K562 (cell line): ENCODE measurements at regions not wholly inside any gene's neighbourhood (a gene's known extent, or its start where the extent isn't known, plus 50 kb on each side); places are given as distances from the start of the nearest gene placed in this dataset.
"Not testable (repeated sequence)": the region's sequence is repeated elsewhere in the genome, so short reads cannot be mapped to it uniquely, and the experiment has no call there.

Experiments used
- ATAC-seq: fragments of 200-7000 bp; cut with Tn5 transposase; 3 replicates; pipeline ENCODE4 v1.9.1; 2020; ENCODE audit warnings: moderate library complexity
- BruUV-seq: library from RNA; stranded (reverse); fragments of 400-500 nt; replicated peaks from 2 replicates; lab custom pipeline; 2021; lab: Mats Ljungman, UMichigan
- CTCF ChIA-PET: fragments of 300-600 bp; formaldehyde crosslinking; extraction: SDS; loops from one replicate; lab custom pipeline; 2021; ENCODE audit warnings: low intra/inter-chr PET ratio; lab: Yijun Ruan, JAX
- POLR2A ChIA-PET: fragments of 300-600, 350-650 bp; sonication (Branson Sonifier 250); formaldehyde crosslinking; extraction: SDS; loops from one replicate; lab custom pipeline; 2021; ENCODE audit warnings: antibody characterized with exemption, inconsistent platforms; lab: Yijun Ruan, JAX
- DNase-seq, 4 experiments: peaks; one replicate each; pipeline versions ENCODE4 v3.0.0 to v3.0.0-alpha.2; 2011 to 2018; ENCODE audit warnings: low spot score in 3 of 4, mixed read lengths in 3 of 4; ENCODE audit errors: extremely low read depth in 1 of 4
- FAIRE-seq: peaks from 2 replicates; lab custom pipeline; 2011; peaks lifted over from hg19 to GRCh38; lab: Jason Lieb, UNC
- H2AFZ ChIP-seq: 2 replicates; pipeline ENCODE4 v1.6.0; 2011; ENCODE audit warnings: low read depth, low read length, control low read depth, inconsistent platforms
- H3K27ac ChIP-seq: fragments of 200-600 bp; 3 replicates; pipeline ENCODE4 v1.8.0; 2011; ENCODE audit warnings: low read depth, mild to moderate bottlenecking, control low read depth, inconsistent platforms, low read length, moderate library complexity, mixed read lengths; ENCODE audit errors: extremely low read depth
- H3K27me3 ChIP-seq, 2 experiments: fragments of 300-600 bp in 1 of 2; 2 replicates in 1 of 2; 3 replicates in 1 of 2; pipeline versions ENCODE4 v1.6.0 to v1.8.0; 2011; ENCODE audit warnings: inconsistent platforms in 2 of 2, low read length in 2 of 2, mild to moderate bottlenecking in 1 of 2, mixed read lengths in 1 of 2, moderate library complexity in 1 of 2; ENCODE audit not compliant: control insufficient read depth in 2 of 2, insufficient read depth in 2 of 2
- H3K36me3 ChIP-seq: fragments of 300-600 bp; 3 replicates; pipeline ENCODE4 v1.8.0; 2011; ENCODE audit warnings: mild to moderate bottlenecking, low read length, inconsistent platforms; ENCODE audit not compliant: control insufficient read depth, insufficient read depth
- H3K4me1 ChIP-seq, 2 experiments: fragments of 200-600 bp in 1 of 2; replicated peaks in 1 of 2; 2 replicates in 1 of 2; 3 replicates in 1 of 2; pipeline versions ENCODE4 v1.5.1 to v1.8.0; 2011; ENCODE audit warnings: inconsistent platforms in 2 of 2, low read length in 2 of 2, mild to moderate bottlenecking in 1 of 2, mixed read lengths in 1 of 2, moderate library complexity in 1 of 2; ENCODE audit not compliant: control insufficient read depth in 2 of 2, insufficient read depth in 2 of 2
- H3K4me2 ChIP-seq: 2 replicates; pipeline ENCODE4 v1.6.1; 2011; ENCODE audit warnings: low read length, control low read depth, inconsistent platforms, mixed read lengths; ENCODE audit not compliant: insufficient read depth
- H3K4me3 ChIP-seq: fragments of 200-600 bp; sonication (generic), shearing (Covaris generic); 2 replicates; pipeline ENCODE4 v1.5.1; 2016; ENCODE audit warnings: control low read depth, inconsistent platforms
- H3K79me2 ChIP-seq: fragments of 200-600 bp; 3 replicates; pipeline ENCODE4 v1.8.0; 2011; ENCODE audit warnings: low read length, inconsistent platforms; ENCODE audit not compliant: control insufficient read depth, insufficient read depth
- H3K9ac ChIP-seq, 2 experiments: 2 replicates each; pipeline versions ENCODE4 v1.6.0 to v1.6.1; 2011; ENCODE audit warnings: low read depth in 2 of 2, low read length in 2 of 2, control low read depth in 1 of 2, inconsistent platforms in 1 of 2, mild to moderate bottlenecking in 1 of 2, mixed read lengths in 1 of 2; ENCODE audit not compliant: insufficient read depth in 1 of 2
- H3K9me1 ChIP-seq: one replicate; pipeline ENCODE4 v1.6.0; 2011; ENCODE audit warnings: inconsistent platforms, mild to moderate bottlenecking, low read length, moderate library complexity; ENCODE audit not compliant: control insufficient read depth, insufficient read depth
- H3K9me3 ChIP-seq: replicated peaks from 2 replicates; pipeline ENCODE4 v1.5.1; 2011; ENCODE audit warnings: low read depth, low read length, inconsistent platforms; ENCODE audit not compliant: control insufficient read depth, insufficient read depth
- H4K20me1 ChIP-seq: replicated peaks from 2 replicates; pipeline ENCODE4 v1.6.1; 2011; ENCODE audit warnings: low read length, inconsistent platforms, mixed read lengths; ENCODE audit not compliant: control insufficient read depth, insufficient read depth
- CBFA2T2 ChIP-seq: fragments of 450-650 bp; conservative IDR thresholded peaks from 2 replicates; pipeline ENCODE4 v1.6.1; 2017; ENCODE audit warnings: mild to moderate bottlenecking
- CEBPB ChIP-seq: fragments of 450-650 bp; IDR thresholded peaks from 2 replicates; pipeline ENCODE4 v1.6.1; 2016; ENCODE audit warnings: missing genetic modification characterization, missing compliant biosample characterization
- E2F3 ChIP-seq: fragments of 250-450 bp; sonication (Bioruptor Pico); IDR thresholded peaks from 2 replicates; pipeline ENCODE4 v1.4.0; 2020; ENCODE audit warnings: mild to moderate bottlenecking
- EP400 ChIP-seq: fragments of 450-650 bp; IDR thresholded peaks from 2 replicates; pipeline ENCODE4 v1.6.1; 2017; ENCODE audit warnings: antibody characterized with exemption, mild to moderate bottlenecking, moderate library complexity
- FOXJ3 ChIP-seq: sonication (generic); formaldehyde crosslinking; IDR thresholded peaks from 2 replicates; pipeline ENCODE4 v1.4.0; 2020; ENCODE audit warnings: mild to moderate bottlenecking, missing genetic modification reagents
- HNRNPK ChIP-seq: fragments of 200-400 bp; formaldehyde crosslinking; IDR thresholded peaks from one replicate; pipeline ENCODE4 v1.6.1; 2018; ENCODE audit warnings: mild to moderate bottlenecking, low read depth, low read length; ENCODE audit not compliant: poor library complexity, severe bottlenecking
- NBN ChIP-seq: fragments of 450-650 bp; IDR thresholded peaks from 2 replicates; pipeline ENCODE4 v1.6.1; 2016; ENCODE audit warnings: low read depth, mild to moderate bottlenecking
- OTX1 ChIP-seq: fragments of 450-650 bp; formaldehyde crosslinking; IDR thresholded peaks from 2 replicates; pipeline ENCODE4 v1.4.0; 2022; ENCODE audit warnings: mild to moderate bottlenecking
- SIRT6 ChIP-seq: IDR thresholded peaks from one replicate; pipeline ENCODE4 v1.6.1; 2012; ENCODE audit warnings: low read depth, mild to moderate bottlenecking, control low read depth, inconsistent platforms, low read length, moderate library complexity
- SMARCA5 ChIP-seq: fragments of 450-650 bp; IDR thresholded peaks from 2 replicates; pipeline ENCODE4 v1.6.1; 2016
- ZMIZ1 ChIP-seq, 2 experiments: fragments of 150-350 bp in 1 of 2; IDR thresholded peaks; 2 replicates each; pipeline ENCODE4 v1.6.1; 2012 to 2016; ENCODE audit warnings: low read depth in 2 of 2, low read length in 2 of 2, mild to moderate bottlenecking in 1 of 2, moderate library complexity in 1 of 2
- ZNF445 ChIP-seq: fragments of 250-450 bp; sonication (Bioruptor Pico); IDR thresholded peaks from 2 replicates; pipeline ENCODE4 v1.4.0; 2020; ENCODE audit warnings: low read depth, mild to moderate bottlenecking, moderate library complexity
- WGBS: fragments of 100-300 bp; shearing (Covaris generic); methylation state at CpG from one replicate; pipeline ENCODE4 v1.1.6; 2016; ENCODE audit warnings: low coverage, mixed read lengths; ENCODE audit not compliant: insufficient coverage; ENCODE audit errors: missing lambda C conversion rate; 5-methylcytosine and 5-hydroxymethylcytosine counted together
- in situ Hi-C: fragments of 300-500 bp; cut with MboI; formaldehyde crosslinking; loops from 4 replicates; pipeline ENCODE4 v1.15.0; 2018; ENCODE audit warnings: inconsistent platforms, mixed read lengths
- intact Hi-C: fragments of 100-400 bp; cut with micrococcal nuclease; formaldehyde crosslinking; loops from 2 replicates; pipeline ENCODE4 v1.14.2; 2022

- H3K4me3 ChIP-seq, H4K20me1 ChIP-seq, H3K9me3 ChIP-seq, intact Hi-C loops, DNase-seq, H3K27ac ChIP-seq, H3K9me1 ChIP-seq, H3K79me2 ChIP-seq, in situ Hi-C loops, FAIRE-seq, H3K4me1 ChIP-seq, H3K27me3 ChIP-seq, H3K9ac ChIP-seq, BruUV-seq, CTCF ChIA-PET, H3K4me2 ChIP-seq, ATAC-seq, H3K36me3 ChIP-seq, H2AFZ ChIP-seq: not testable (repeated sequence)
- under 1% methylated on average over 7 of the region's 9 CpGs for WGBS
- POLR2A ChIA-PET: interaction anchor here (0.6 kb wide), 1 partner anchor 163 kb away, joined by 3 read pairs; no protein-coding TSS in a partner anchor
Observed at GRCh38 chr20:47921829-47922228, 136.5 kb upstream of the SULF2 start.

GRCh38 chr20:47921408-47921807 lies 136.1 kb upstream of the SULF2 start:
- no peak overlapping the region for H3K27ac ChIP-seq
- DNase-seq: no peak
- no peaks in the 10 kb centered on the region for H3K36me3 ChIP-seq
- intact Hi-C loops: no loop called here
- no peak for ATAC-seq
- in situ Hi-C loops: no loop called here
- no peak overlapping the region for H3K4me2 ChIP-seq
- no peak overlapping the region for H3K9ac ChIP-seq
- no peaks in the 10 kb centered on the region for H4K20me1 ChIP-seq
- no peaks in the 10 kb centered on the region for H3K9me3 ChIP-seq
- no peak overlapping the region for H2AFZ ChIP-seq
- no peaks in the 10 kb centered on the region for H3K9me1 ChIP-seq
- no peaks in the 10 kb centered on the region for H3K79me2 ChIP-seq
- ChIA-PET CTCF (no interaction called here), POLR2A (interaction anchor here (0.6 kb wide), 1 partner anchor 164 kb away, joined by 3 read pairs; no protein-coding TSS in a partner anchor)
- H3K4me1 ChIP-seq: no peaks in the 10 kb centered on the region
- TF ChIP-seq OTX1 (no peak), SMARCA5 (no peak), E2F3 (no peak), HNRNPK (no peak), ZMIZ1 (IDR thresholded peaks at IDR 0.05; ENCODE audit: low read depth in 2 of 2, low read length in 2 of 2) (no peak), ZNF445 (no peak), CBFA2T2 (no peak), NBN (no peak), SIRT6 (no peak), EP400 (no peak), CEBPB (tag) (no peak), FOXJ3 (no peak)
- H3K4me3 ChIP-seq: no peak overlapping the region
- WGBS: 1% methylated on average over 6 of the region's 6 CpGs
- no TSS peak for BruUV-seq
- H3K27me3 ChIP-seq: no peaks in the 10 kb centered on the region
- peak; percentile 59 for FAIRE-seq
